ENCODE measurements at regions not wholly inside any gene's neighbourhood (a gene's known extent, or its start where the extent isn't known, plus 50 kb on each side); places are given as distances from the start of the nearest gene placed in this dataset.

DNA sequence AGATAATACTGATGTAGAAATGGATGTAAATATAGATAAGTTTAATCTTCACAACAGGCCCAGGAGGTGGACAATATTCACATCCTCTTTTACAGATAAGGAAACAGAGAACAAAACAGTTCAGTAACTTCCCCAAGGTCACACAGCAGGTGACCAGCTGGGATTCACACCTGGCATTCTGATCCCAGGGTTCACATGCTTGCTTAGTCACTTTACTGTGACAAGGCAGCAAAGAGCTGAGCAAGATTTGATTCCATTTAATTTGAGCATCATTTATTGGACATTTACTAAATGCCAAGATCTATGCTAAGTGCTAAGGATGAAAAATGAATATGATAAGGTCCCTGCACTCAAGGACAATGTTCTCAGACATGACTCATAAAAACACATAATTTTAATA lies 94.1 kb upstream of the STARD13 start:
- no peak overlapping the region for H3K4me3 ChIP-seq (ENCODE audit: low read depth, low read length)
- TF ChIP-seq, protein P1, sequence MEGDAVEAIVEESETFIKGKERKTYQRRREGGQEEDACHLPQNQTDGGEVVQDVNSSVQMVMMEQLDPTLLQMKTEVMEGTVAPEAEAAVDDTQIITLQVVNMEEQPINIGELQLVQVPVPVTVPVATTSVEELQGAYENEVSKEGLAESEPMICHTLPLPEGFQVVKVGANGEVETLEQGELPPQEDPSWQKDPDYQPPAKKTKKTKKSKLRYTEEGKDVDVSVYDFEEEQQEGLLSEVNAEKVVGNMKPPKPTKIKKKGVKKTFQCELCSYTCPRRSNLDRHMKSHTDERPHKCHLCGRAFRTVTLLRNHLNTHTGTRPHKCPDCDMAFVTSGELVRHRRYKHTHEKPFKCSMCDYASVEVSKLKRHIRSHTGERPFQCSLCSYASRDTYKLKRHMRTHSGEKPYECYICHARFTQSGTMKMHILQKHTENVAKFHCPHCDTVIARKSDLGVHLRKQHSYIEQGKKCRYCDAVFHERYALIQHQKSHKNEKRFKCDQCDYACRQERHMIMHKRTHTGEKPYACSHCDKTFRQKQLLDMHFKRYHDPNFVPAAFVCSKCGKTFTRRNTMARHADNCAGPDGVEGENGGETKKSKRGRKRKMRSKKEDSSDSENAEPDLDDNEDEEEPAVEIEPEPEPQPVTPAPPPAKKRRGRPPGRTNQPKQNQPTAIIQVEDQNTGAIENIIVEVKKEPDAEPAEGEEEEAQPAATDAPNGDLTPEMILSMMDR (IDR thresholded peaks at IDR 0.05; ENCODE audit: borderline replicate concordance, insufficient read depth, low read depth, low read length), result no peak

GRCh38 chr13:33380487-33381079 lies 95.0 kb upstream of the STARD13 start:
- no peak overlapping the region for H3K4me3 ChIP-seq (ENCODE audit: low read depth, low read length)
- TF ChIP-seq, protein P1 (IDR thresholded peaks at IDR 0.05; ENCODE audit: borderline replicate concordance, insufficient read depth, low read depth, low read length), result no peak

- TF ChIP-seq, protein P1 (IDR thresholded peaks at IDR 0.05; ENCODE audit: borderline replicate concordance, insufficient read depth, low read depth, low read length), result no peak
- H3K4me3 ChIP-seq (ENCODE audit: low read depth, low read length), result no peak overlapping the region
These were observed 95.6 kb upstream of the STARD13 start for GRCh38 chr13:33381180-33381579.

GRCh38 chr13:33381906-33382305 lies 96.4 kb upstream of the STARD13 start:
- no peak overlapping the region for H3K4me3 ChIP-seq (ENCODE audit: low read depth, low read length)
- TF ChIP-seq, protein P1 (IDR thresholded peaks at IDR 0.05; ENCODE audit: borderline replicate concordance, insufficient read depth, low read depth, low read length), result no peak

GRCh38 chr13:33383724-33384577 lies 98.4 kb upstream of the STARD13 start:
- no peak overlapping the region for H3K4me3 ChIP-seq (ENCODE audit: low read depth, low read length)
- TF ChIP-seq, protein P1 (IDR thresholded peaks at IDR 0.05; ENCODE audit: borderline replicate concordance, insufficient read depth, low read depth, low read length), result no peak

DNA sequence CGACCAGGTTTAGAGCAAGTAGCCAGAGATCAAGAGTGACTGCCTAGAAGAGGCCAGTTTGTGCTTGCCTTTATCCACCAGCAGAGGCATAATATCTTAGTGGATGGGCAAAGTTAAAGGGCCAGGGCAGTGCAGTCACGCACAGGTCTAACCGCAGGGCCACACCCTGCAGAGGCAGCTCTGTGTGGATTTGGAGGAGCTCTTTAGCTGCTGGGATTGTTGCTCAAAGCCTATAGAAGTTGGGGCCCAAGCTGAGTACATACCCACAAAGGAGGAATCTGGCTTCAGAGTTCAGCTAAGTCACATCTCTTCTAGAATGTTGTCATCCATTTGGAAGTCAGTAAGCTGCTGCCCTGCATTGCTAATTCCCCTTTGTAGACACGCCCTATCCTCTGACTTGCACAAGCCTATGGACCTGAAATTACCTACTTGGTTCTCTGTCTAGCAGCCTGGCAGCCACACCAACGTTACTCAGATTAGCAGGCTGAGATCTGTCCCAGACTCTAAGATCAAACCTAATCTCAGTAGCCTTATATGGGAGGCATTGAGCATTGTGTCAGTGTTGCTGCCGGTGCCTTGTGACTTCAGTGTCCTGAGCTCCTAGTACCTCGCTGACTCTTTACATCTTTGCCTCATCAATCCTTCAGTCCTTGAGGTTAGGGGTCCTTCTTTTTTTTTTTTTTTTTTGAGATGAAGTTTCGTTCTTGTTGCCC lies 102.9 kb upstream of the STARD13 start:
- TF ChIP-seq, protein P1 (IDR thresholded peaks at IDR 0.05; ENCODE audit: borderline replicate concordance, insufficient read depth, low read depth, low read length), result peak; percentile 26; the same call in 1 of the 2 replicates
- H3K4me3 ChIP-seq (ENCODE audit: low read depth, low read length), result no peak overlapping the region

Measured in GM12875 (cell line).